ENCODE measurements at regions not wholly inside any gene's neighbourhood (a gene's known extent, or its start where the extent isn't known, plus 50 kb on each side); places are given as distances from the start of the nearest gene placed in this dataset.
"Not testable (repeated sequence)": the region's sequence is repeated elsewhere in the genome, so short reads cannot be mapped to it uniquely, and the experiment has no call there.

DNA sequence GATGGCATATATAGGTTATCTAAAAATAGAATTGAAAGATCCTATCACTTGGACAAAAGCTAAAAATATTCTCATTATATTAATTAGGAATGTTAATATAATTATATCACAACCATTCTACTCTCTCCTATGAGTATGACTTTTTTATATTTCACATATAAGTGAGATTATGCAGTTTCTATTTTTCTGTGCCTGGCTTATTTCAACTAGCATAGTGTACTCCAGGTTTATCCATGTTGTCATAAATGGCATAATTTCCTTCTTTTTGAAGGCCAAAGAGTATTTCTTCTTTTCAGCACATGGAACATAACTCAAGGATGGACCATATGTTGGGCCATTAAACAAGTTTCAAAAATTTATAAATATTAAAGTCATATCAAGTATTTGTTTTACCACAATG is 421.2 kb upstream of the CTSO start:
- H2AFZ ChIP-seq: no peak overlapping the region
- TF ChIP-seq, protein P1, sequence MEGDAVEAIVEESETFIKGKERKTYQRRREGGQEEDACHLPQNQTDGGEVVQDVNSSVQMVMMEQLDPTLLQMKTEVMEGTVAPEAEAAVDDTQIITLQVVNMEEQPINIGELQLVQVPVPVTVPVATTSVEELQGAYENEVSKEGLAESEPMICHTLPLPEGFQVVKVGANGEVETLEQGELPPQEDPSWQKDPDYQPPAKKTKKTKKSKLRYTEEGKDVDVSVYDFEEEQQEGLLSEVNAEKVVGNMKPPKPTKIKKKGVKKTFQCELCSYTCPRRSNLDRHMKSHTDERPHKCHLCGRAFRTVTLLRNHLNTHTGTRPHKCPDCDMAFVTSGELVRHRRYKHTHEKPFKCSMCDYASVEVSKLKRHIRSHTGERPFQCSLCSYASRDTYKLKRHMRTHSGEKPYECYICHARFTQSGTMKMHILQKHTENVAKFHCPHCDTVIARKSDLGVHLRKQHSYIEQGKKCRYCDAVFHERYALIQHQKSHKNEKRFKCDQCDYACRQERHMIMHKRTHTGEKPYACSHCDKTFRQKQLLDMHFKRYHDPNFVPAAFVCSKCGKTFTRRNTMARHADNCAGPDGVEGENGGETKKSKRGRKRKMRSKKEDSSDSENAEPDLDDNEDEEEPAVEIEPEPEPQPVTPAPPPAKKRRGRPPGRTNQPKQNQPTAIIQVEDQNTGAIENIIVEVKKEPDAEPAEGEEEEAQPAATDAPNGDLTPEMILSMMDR (IDR thresholded peaks at IDR 0.05): no peak
- H3K4me3 ChIP-seq (ENCODE audit: low read depth, low read length): no peak overlapping the region
- no peaks in the 10 kb centered on the region for H3K4me1 ChIP-seq
- H3K36me3 ChIP-seq (ENCODE audit: control insufficient read depth, insufficient read depth, low read length): no peaks in the 10 kb centered on the region
- H3K9me3 ChIP-seq (ENCODE audit: control insufficient read depth, low read length): no peaks in the 10 kb centered on the region
- H3K27ac ChIP-seq: no peak overlapping the region
- no peaks in the 10 kb centered on the region for H3K79me2 ChIP-seq
- H3K27me3 ChIP-seq (ENCODE audit: control insufficient read depth, insufficient read depth, low read length): no peaks in the 10 kb centered on the region
- no peak overlapping the region for H3K4me2 ChIP-seq (ENCODE audit: low read length)
- no peak overlapping the region for H3K9ac ChIP-seq

DNA sequence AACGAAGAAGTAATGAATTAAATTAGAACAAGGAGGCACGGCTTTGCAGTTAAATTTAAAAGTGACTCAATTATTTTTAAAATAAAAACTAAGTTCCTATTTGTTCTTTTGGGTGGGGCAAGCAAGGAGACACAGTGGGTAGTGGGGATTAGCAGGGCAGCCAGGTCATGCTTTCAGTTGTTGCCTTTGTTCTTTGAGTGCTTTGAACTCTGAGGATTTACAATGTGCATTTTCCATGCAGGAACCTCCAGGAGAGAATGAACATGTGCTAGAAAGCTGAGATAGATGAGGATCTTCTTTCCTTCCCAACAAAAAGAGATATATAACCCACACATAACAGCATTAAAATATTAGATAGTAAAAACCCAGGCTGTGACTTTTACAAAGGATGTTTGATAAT is 420.4 kb upstream of the CTSO start:
- no peak overlapping the region for H2AFZ ChIP-seq
- H3K4me2 ChIP-seq (ENCODE audit: low read length): no peak overlapping the region
- TF ChIP-seq, protein P1 (IDR thresholded peaks at IDR 0.05): no peak
- no peaks in the 10 kb centered on the region for H3K79me2 ChIP-seq
- H3K27ac ChIP-seq: no peak overlapping the region
- no peaks in the 10 kb centered on the region for H3K27me3 ChIP-seq (ENCODE audit: control insufficient read depth, insufficient read depth, low read length)
- no peak overlapping the region for H3K4me3 ChIP-seq (ENCODE audit: low read depth, low read length)
- no peaks in the 10 kb centered on the region for H3K9me3 ChIP-seq (ENCODE audit: control insufficient read depth, low read length)
- H3K9ac ChIP-seq: no peak overlapping the region
- no peaks in the 10 kb centered on the region for H3K4me1 ChIP-seq
- H3K36me3 ChIP-seq (ENCODE audit: control insufficient read depth, insufficient read depth, low read length): no peaks in the 10 kb centered on the region

DNA sequence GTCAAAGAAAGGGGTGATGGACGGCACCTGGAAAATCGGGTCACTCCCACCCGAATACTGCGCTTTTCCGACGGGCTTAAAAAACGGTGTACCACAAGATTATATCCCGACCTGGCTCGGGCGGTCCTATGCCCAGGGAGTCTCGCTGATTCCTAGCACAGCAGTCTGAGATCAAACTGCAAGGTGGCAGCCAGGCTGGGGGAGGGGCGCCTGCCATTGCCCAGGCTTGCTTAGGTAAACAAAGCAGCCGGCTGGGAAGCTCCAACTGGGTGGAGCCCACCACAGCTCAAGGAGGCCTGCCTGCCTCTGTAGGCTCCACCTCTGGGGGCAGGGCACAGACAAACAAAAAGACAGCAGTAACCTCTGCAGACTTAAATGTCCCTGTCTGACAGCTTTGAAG is 413.8 kb upstream of the CTSO start:
- not testable (repeated sequence) for H2AFZ ChIP-seq; H3K4me2 ChIP-seq (ENCODE audit: low read length)

DNA sequence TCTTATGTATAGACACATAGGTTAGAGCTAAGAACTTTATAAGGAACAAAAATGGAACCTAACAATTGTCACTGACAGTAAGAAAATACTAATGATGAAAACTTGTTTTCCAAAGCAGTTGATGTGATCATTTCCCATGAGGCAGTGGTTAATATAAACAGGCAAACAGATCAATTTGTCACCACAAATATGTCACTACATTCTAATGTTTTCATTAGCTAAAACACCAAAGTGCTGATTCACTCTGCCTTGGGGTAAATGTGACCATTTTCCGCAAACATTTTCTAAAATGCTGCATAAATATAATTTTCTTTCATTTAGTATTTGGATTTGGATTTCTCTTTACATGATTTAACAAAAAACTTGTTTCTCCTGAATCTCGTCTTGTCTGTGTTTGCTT is 408.9 kb upstream of the CTSO start:
- Histone ChIP-seq H3K4me1 (no peaks in the 10 kb centered on the region), H3K4me3 (ENCODE audit: low read depth, low read length) (no peak overlapping the region), H3K27ac (no peak overlapping the region), H3K9me3 (ENCODE audit: control insufficient read depth, low read length) (no peaks in the 10 kb centered on the region), H3K27me3 (ENCODE audit: control insufficient read depth, insufficient read depth, low read length) (no peaks in the 10 kb centered on the region), H3K9ac (no peak overlapping the region), H2AFZ (no peak overlapping the region), H3K79me2 (no peaks in the 10 kb centered on the region), H3K4me2 (ENCODE audit: low read length) (no peak overlapping the region), H3K36me3 (ENCODE audit: control insufficient read depth, insufficient read depth, low read length) (no peaks in the 10 kb centered on the region)
- TF ChIP-seq, protein P1 (IDR thresholded peaks at IDR 0.05): no peak

More for the DNA sequence above, 413.8 kb upstream of the CTSO start:
- not testable (repeated sequence) for H3K9ac ChIP-seq; H3K4me1 ChIP-seq; H3K9me3 ChIP-seq (ENCODE audit: control insufficient read depth, low read length); H3K4me3 ChIP-seq (ENCODE audit: low read depth, low read length); H3K27me3 ChIP-seq (ENCODE audit: control insufficient read depth, insufficient read depth, low read length); H3K36me3 ChIP-seq (ENCODE audit: control insufficient read depth, insufficient read depth, low read length); H3K79me2 ChIP-seq; H3K27ac ChIP-seq

DNA sequence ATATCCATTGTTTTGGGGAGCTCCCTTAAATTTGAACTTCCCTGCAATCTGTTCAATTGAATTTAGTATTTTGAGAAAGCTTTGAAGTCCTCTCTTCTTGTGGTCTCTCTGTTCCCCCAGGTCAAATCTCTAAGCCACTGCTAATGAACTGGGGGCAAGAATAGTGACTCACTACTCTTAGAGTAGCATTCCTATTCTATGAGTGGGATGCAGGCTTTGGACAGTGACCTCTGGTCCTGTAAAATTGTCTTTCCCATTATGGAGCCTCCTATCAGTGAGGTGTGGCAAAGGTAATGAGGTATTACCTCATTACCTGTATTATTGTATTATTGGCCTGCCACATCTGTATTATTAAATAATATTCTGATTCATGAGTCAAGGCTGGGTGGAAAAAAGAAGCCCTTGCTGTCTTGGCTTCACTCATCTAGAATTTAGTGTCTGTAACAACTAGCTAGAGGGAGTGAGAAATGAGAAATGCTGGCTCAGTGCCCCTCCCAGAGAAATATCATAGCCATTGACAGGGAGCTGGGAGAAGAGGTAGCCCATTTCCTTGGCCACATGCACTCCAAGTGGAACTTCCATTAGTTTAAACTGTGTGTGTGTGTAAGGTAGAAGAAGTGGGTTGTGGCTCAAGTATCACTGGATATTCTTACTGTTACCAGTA is 393.9 kb upstream of the CTSO start:
- no peak overlapping the region for H3K4me2 ChIP-seq (ENCODE audit: low read length)

More for the DNA sequence above, 393.9 kb upstream of the CTSO start:
- Histone ChIP-seq H3K36me3 (ENCODE audit: control insufficient read depth, insufficient read depth, low read length) (no peaks in the 10 kb centered on the region), H3K9ac (no peak overlapping the region), H3K9me3 (ENCODE audit: control insufficient read depth, low read length) (no peaks in the 10 kb centered on the region), H3K4me3 (ENCODE audit: low read depth, low read length) (no peak overlapping the region), H2AFZ (no peak overlapping the region), H3K27me3 (ENCODE audit: control insufficient read depth, insufficient read depth, low read length) (no peaks in the 10 kb centered on the region), H3K4me1 (no peaks in the 10 kb centered on the region), H3K27ac (no peak overlapping the region), H3K79me2 (no peaks in the 10 kb centered on the region)
- TF ChIP-seq, protein P1 (IDR thresholded peaks at IDR 0.05): no peak

Data from parathyroid adenoma (tissue), 2 donors.